RKO (cell line): ENCODE measurements at regions not wholly inside any gene's neighbourhood (a gene's known extent, or its start where the extent isn't known, plus 50 kb on each side); places are given as distances from the start of the nearest gene placed in this dataset.
"Not testable (repeated sequence)": the region's sequence is repeated elsewhere in the genome, so short reads cannot be mapped to it uniquely, and the experiment has no call there.

Experiments
- DNase-seq: peaks from one replicate; pipeline ENCODE4 v3.0.0-alpha.2; 2016; ENCODE audit warnings: low spot score

DNA sequence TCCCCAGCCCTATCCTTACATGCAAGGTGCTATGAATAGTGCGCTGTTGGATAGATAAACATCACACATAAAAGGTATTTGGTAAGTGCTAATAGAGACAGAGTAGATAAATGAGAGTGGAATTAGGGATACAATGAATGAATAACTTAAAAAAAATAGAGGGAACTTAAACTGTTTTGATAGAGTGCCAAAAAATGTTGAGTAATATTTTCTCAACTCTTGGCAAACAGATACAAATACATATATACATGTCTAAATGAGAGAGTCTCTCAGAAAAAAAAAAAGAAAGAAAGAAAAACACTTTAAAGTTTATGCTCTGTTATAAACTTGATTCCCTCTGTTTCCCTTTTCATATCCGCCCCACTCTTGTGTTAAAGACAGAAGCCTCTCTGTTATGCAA is 667.4 kb downstream of the ROBO2 start:
- DNase-seq = no peak

- no peak for DNase-seq
Measured at GRCh38 chr3:77709155-77709554, 669.3 kb downstream of the ROBO2 start.

GRCh38 chr3:77718311-77718710 is 678.4 kb downstream of the ROBO2 start:
- DNase-seq = no peak

- no peak for DNase-seq
Measured at GRCh38 chr3:77720460-77720971, 680.6 kb downstream of the ROBO2 start.

- no peak for DNase-seq
Measured at GRCh38 chr3:77726517-77726916, 686.6 kb downstream of the ROBO2 start.

DNA sequence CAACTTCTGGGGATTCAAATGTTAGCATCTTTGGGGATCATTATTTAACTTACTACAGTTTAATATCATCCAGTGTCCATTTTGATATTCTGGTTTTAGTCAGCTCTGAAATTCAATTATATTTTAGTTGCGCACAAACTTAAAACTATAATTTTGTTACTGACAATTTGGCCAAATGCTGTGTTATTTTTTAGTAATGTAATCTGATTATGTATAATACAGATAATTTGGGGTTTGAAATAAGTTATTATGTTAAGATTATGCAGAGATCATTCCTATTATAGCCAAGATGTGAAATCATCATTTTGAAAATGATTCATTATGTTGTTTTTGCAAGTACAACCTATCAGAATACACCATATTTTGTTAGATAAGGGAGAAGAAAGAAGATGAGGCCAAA is 706.1 kb downstream of the ROBO2 start:
- DNase-seq = no peak

DNA sequence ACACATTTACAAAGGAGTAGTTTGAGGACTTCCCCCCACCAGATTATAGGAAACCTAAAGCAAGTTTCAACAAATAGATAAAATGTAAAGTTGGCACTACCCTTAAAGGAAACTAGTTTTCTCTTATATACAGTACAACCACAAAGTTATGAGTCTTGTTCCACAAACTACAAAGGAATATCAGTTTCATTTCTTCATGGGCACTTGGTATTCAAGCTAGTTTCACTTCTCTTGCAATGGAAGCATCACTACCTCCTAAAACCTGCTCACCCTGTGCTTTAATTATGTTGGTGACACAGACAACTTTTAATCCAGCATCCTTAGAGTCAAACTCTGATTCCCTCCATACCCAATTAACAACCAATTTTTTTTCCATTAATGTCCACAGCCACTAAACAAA is 707.0 kb downstream of the ROBO2 start:
- DNase-seq = no peak

GRCh38 chr3:77756397-77756975 is 716.6 kb downstream of the ROBO2 start:
- not testable (repeated sequence) for DNase-seq

- DNase-seq = peak; percentile 4
Measured at GRCh38 chr3:77772459-77772858, 732.6 kb downstream of the ROBO2 start.

- DNase-seq = no peak
Measured at GRCh38 chr3:77773084-77773483, 733.2 kb downstream of the ROBO2 start.

DNA sequence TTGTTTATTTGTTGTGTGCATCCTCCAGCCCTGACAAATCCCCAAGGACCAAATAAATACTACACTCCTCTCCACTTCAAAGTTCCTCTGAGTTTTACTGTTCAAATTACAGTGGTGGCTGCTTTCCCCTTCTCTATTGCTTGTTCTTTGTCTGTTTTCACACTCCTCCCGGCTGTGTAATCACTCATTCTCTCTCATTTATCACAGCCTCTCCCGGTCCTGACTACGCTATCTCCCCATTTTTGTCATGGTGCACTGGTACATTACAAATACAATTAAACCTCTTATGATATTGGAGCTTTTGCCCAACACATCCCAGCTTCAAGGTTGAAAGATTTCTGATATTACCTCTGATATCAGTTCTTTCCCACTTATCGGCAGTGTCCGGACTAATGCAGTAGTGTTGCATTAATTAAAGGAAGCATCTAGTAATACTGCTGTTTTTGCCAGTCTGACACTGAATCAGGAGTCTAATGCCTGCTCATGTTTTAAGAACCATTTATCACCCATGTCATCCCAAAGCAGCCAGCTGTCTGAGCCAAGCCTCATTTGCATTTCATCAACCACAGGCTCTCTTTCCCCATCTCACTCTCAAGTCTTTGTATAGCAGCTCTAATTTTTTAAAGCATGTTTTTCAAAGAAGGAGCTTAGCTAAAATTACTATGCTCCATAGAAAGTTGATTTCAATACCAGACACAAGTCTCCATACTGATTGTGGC is 740.5 kb downstream of the ROBO2 start:
- DNase-seq = no peak

GRCh38 chr3:77786216-77786615 is 746.3 kb downstream of the ROBO2 start:
- no peak for DNase-seq

DNA sequence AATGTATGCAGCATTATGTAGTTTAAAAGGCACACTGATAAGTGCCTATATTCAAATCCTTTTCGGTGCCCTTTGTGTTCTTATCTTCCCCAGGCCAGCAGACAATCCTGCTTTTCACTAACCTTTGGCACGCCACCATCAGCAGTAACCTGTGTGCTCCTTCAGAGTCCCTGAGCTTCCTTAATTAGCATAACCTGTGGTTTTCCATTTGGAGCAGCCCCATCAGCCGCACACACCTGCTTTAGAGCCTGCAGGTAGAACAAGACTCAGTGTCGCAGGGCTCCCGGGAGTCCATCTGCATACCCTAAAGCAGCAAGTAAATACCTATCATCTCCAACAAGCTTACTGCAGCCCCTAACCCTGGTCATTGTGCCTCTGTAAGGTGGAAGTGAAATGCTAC is 755.1 kb downstream of the ROBO2 start:
- no peak for DNase-seq

DNA sequence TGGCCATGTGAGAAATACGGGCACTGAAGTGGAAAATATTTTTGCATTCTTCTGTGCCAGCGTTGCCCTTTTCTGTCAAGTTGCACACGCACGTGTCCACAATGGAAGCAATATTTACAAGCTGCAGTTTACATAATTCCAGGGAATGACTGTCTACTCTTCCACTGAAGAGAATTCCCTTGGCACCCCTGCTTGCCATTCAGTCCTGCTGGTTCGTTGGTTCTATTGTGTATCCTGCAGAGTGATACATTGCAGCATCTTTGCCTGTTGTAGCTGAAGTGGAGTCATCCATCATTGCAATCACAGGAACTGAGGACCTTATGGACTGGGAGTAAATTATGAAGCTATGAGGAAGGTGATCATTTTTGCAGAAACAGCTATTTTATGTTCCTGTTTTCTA is 759.4 kb downstream of the ROBO2 start:
- no peak for DNase-seq

- DNase-seq = no peak
Measured at GRCh38 chr3:77800893-77801292, 761.0 kb downstream of the ROBO2 start.

DNA sequence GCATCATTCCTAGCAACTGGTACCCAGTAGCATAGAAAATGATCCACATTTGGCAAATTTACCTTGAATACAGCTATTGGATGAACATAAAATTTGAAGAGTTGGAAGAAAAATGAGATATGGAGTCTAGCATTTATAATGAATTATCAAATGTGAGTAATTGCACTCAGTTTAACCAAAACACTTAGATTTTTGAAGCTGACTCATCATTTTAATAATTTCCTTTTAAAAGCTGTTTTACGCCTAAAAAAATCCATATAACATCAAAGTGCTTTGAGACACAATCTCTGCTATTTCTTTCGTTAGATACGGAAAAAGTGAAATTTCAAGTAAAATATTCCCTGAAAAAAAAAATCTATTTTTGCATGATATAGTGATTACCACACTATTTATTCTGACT is 767.4 kb downstream of the ROBO2 start:
- DNase-seq = no peak

GRCh38 chr3:77814845-77815244 is 774.9 kb downstream of the ROBO2 start:
- DNase-seq = no peak

DNA sequence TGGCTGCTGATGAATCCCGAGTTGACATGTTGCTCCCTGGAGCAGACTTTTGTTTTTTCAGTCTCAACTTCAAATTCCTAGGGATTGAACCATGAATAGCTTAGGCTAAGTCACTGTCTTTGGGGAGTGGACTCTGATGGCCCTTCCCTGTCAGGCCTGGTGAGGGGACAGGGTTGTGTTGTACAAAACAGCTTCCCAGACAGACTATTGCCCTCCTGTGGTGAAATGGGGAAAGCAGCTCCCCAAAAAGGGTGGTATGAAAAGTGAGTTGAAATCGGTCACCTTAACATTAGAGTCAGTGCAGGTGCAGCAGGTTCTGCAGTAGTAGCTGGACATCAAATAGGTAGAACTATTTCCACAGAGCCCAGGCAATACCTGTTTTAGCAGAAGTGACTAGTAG is 775.6 kb downstream of the ROBO2 start:
- DNase-seq = peak; percentile 4

- DNase-seq = no peak
Measured at GRCh38 chr3:77816366-77816765, 776.5 kb downstream of the ROBO2 start.

GRCh38 chr3:77825001-77825827 is 785.3 kb downstream of the ROBO2 start:
- DNase-seq = peak; percentile 13

DNA sequence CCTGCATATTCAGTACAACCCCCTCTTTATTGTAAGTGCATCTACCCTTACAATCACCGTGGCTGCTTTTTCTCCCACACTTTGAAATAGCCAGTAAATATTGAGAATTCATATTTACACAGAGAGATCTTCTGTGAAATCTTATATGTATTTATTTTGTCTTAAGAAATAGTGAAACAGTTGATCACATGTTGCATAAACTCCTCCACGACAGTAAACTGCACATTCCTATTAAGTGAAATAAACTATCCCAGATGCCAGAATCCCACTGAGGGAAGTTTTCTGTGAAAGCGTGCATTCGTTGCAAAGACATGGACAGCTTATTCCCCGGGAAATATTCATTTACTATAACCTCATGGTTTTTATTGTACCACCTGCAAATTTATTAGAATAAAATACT is 796.0 kb downstream of the ROBO2 start:
- no peak for DNase-seq

- no peak for DNase-seq
Measured at GRCh38 chr3:77837456-77838025, 797.6 kb downstream of the ROBO2 start.

- DNase-seq = no peak
Measured at GRCh38 chr3:77859156-77859555, 819.3 kb downstream of the ROBO2 start.
